GM21717 (cell line): ENCODE measurements at regions not wholly inside any gene's neighbourhood (a gene's known extent, or its start where the extent isn't known, plus 50 kb on each side); places are given as distances from the start of the nearest gene placed in this dataset.

ENCODE experiments used
- ATAC-seq: cut with Tn5 transposase; IDR thresholded peaks from one replicate; pipeline ENCODE4 v1.9.1; 2021; ENCODE audit warnings: mild to moderate bottlenecking, moderate library complexity; ENCODE audit not compliant: unreplicated experiment

GRCh38 chr12:126706300-126706699, 1560.7 kb upstream of the TMEM132C start:
- ATAC-seq: no peak

GRCh38 chr12:126708492-126708896, 1558.5 kb upstream of the TMEM132C start:
- ATAC-seq: no peak

GRCh38 chr12:126718365-126718764, 1548.6 kb upstream of the TMEM132C start:
- ATAC-seq: no peak

GRCh38 chr12:126719912-126720705, 1546.9 kb upstream of the TMEM132C start:
- no peak for ATAC-seq

- ATAC-seq: no peak
These were observed 1540.3 kb upstream of the TMEM132C start for GRCh38 chr12:126726481-126727217.

- ATAC-seq: no peak
These were observed 1539.5 kb upstream of the TMEM132C start for GRCh38 chr12:126727218-126728075.

GRCh38 chr12:126734296-126734695, 1532.7 kb upstream of the TMEM132C start:
- no peak for ATAC-seq

GRCh38 chr12:126734710-126735109, 1532.3 kb upstream of the TMEM132C start:
- ATAC-seq: no peak

- ATAC-seq: no peak
These were observed 1525.3 kb upstream of the TMEM132C start for GRCh38 chr12:126741536-126742240.

- no peak for ATAC-seq
These were observed 1524.7 kb upstream of the TMEM132C start for GRCh38 chr12:126742241-126742641.

GRCh38 chr12:126747530-126748149, 1519.3 kb upstream of the TMEM132C start:
- ATAC-seq: peak; percentile 80

- ATAC-seq: no peak
These were observed 1514.9 kb upstream of the TMEM132C start for GRCh38 chr12:126752021-126752420.

- ATAC-seq: no peak
These were observed 1509.6 kb upstream of the TMEM132C start for GRCh38 chr12:126757326-126757725.

- ATAC-seq: no peak
These were observed 1506.9 kb upstream of the TMEM132C start for GRCh38 chr12:126760092-126760491.

GRCh38 chr12:126761420-126761819, 1505.5 kb upstream of the TMEM132C start:
- no peak for ATAC-seq

GRCh38 chr12:126762150-126762549, 1504.8 kb upstream of the TMEM132C start:
- ATAC-seq: no peak

- no peak for ATAC-seq
These were observed 1503.6 kb upstream of the TMEM132C start for GRCh38 chr12:126763359-126763758.

- no peak for ATAC-seq
These were observed 1499.6 kb upstream of the TMEM132C start for GRCh38 chr12:126767334-126767733.

- ATAC-seq: no peak
These were observed 1498.5 kb upstream of the TMEM132C start for GRCh38 chr12:126768517-126768916.

- ATAC-seq: no peak
These were observed 1496.8 kb upstream of the TMEM132C start for GRCh38 chr12:126770188-126770587.
